Stimulated activated naive CD8-positive, alpha-beta T cell treated with anti-CD3 and anti-CD28 coated beads, Interleukin-15, Interleukin-2, amounts not matched to agents 100 U/mL and 50 U/mL, for 24 hours (primary cell): ENCODE measurements at regions not wholly inside any gene's neighbourhood (a gene's known extent, or its start where the extent isn't known, plus 50 kb on each side); places are given as distances from the start of the nearest gene placed in this dataset.
"Not testable (repeated sequence)": the region's sequence is repeated elsewhere in the genome, so short reads cannot be mapped to it uniquely, and the experiment has no call there.

Experiments
- ATAC-seq: fragments of 150-1000 bp; cut with Tn5 transposase; one replicate; pipeline ENCODE4 v1.10.0; 2021
- DNase-seq: peaks from one replicate; pipeline ENCODE4 v3.0.0; 2021

- ATAC-seq, DNase-seq: not testable (repeated sequence)
Observed at GRCh38 chr2:110394769-110395168, 77.8 kb downstream of the LIMS4 start.

DNA sequence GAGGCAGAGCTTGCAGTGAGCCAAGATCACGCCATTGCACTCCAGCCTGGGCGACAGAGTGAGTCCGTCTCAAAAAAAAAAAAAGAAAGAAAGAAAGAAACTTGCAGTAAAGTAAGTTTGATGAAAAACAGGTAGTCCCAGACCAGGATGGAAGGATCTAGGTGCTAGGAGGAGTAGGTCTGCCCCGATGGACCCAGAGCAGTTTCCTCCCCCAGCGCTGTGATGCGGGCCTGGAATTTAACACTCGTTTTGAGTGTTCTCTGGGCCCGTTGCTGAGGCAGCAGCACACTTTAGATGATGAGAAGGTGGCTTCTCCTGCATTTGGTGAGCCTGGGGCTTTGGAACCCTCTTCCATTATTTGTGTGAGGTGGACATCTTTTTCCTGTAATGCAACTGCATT lies 80.2 kb downstream of the LIMS4 start:
- not testable (repeated sequence) for DNase-seq, ATAC-seq

DNA sequence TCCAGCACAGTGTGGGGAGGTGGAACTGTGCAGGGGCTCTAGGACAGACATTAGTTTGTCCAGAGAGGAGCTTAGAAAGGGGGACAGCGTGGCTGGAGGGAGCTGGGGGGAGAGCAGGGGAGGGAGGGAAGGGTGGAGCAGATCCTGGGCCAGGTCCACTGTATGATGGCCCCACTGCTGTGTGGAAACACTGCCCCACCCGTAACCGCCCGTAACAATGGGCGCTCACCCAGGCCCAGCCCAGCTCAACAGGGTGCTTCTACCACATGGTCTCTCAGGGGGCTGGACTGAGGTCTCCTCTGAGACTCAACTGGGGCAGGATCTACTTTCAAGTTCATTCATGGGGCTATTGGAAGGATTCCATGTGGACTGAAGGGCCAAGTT lies 81.6 kb downstream of the LIMS4 start:
- not testable (repeated sequence) for ATAC-seq, DNase-seq

GRCh38 chr2:110390351-110391034 lies 82.1 kb downstream of the LIMS4 start:
- ATAC-seq, DNase-seq: not testable (repeated sequence)

DNA sequence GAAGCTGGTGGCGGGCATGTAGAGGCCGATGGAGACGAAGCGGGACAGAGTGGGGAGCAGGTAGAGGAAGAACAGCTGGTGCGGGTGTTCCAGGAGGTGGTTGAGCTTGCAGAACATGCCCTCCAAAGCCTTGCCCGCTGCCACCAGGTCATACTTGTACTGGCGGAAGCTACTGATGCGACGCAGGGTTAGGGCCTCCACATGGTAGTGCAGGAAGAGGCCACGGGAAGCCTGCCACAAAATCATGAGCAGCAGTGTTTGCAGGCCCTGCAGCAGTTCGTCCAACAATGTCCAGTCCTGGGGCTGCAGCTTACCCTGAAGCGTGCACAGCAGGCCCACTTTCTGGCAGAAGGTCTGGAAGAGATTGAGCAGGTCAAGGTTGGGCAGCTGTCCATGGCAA lies 85.6 kb downstream of the LIMS4 start:
- DNase-seq, ATAC-seq: not testable (repeated sequence)

GRCh38 chr2:110386546-110386945 lies 86.1 kb downstream of the LIMS4 start:
- ATAC-seq, DNase-seq: not testable (repeated sequence)

DNA sequence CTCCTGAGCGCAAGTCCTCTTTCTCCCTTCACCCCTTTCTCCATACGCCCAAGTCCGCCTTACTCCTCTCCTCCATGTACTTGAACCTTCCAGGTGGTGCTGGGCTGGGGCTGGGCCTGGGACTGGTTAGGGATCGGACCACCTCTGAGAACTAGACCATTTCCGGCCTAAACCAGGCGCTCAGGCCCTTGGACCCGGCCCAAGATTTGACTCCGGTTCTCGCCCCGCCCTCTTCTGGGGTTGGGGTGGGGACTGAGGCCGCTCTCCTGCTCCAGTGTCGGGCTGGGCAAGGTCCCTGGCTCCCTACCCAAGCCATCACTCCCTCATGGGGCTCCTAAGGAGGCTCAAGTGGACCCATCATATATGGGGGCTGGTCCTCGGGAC lies 87.9 kb downstream of the LIMS4 start:
- DNase-seq, ATAC-seq: not testable (repeated sequence)

DNA sequence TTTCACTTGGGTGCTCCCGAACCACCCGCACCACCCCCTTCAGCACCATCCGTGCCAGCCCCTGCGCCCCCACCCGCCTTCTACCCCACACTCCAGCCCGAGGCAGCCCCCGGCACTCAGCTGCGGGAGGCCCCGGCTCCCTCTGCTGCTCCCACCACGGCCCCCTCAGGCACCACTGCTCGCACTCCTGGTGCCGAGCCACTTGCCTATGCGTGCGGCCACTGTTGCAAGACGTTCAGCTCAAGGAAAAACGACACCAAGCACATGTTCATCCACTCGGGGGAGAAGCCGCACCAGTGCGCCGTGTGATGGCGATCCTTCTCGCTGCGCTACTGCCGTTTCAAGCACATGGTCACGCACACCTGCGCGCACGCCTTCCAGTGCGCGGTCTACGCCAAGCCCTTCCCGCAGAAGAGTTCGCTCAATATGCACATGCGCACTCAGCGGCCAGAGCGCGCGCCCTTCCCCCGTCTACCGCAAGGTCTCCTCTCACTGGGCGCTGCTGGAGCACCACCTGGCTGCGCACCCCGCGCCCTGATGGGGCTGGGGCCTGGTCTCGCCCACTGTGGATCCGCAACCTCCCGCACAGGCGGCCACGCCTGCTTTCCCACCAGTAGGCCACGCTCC lies 88.4 kb downstream of the LIMS4 start:
- peak; percentile 38 for ATAC-seq
- DNase-seq: not testable (repeated sequence)

GRCh38 chr2:110383163-110384048 lies 89.2 kb downstream of the LIMS4 start:
- not testable (repeated sequence) for DNase-seq
- ATAC-seq: peak; percentile 83

DNA sequence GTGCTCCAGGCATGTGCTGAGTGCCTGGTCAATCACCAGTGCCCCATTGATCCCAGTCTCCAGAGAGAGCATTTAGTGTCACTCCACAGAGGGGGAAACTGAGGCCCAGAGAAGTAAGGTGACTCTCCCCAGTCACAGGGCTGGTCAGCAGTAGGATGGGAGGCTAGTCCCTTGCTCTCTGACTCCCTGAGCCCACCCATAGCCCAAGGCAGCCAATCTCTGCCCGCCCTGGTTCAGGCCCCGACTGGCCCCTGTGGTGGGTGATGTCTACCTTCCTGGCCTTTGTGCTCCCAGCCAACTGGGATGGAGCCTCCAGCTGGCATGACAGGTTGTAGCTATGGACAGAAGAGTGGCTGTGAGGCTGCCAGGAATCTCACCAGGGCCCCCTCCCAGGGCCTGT lies 99.1 kb downstream of the LIMS4 start:
- not testable (repeated sequence) for DNase-seq, ATAC-seq

DNA sequence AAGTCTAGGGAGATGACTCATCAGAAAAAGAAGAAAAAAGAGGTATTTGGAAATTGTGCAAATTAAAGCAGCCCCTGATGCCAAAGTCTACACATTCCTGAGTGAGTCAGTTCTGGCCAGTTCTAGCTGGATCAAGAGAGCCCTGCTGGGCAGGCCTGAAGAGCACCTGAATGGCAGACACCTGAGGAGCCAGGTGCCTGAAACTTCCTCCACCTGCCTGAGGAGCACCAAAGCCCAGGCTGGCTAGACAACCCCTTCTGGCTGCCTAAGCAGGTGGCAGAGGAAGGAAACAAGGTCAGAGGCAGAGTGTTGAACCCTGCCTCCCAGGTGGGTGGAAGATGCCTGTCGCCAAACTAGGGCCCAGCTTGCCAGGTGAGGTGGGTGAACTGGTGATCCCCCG lies 101.0 kb downstream of the LIMS4 start:
- not testable (repeated sequence) for ATAC-seq, DNase-seq

GRCh38 chr2:110357616-110358015 lies 115.0 kb downstream of the LIMS4 start:
- DNase-seq, ATAC-seq: not testable (repeated sequence)

DNA sequence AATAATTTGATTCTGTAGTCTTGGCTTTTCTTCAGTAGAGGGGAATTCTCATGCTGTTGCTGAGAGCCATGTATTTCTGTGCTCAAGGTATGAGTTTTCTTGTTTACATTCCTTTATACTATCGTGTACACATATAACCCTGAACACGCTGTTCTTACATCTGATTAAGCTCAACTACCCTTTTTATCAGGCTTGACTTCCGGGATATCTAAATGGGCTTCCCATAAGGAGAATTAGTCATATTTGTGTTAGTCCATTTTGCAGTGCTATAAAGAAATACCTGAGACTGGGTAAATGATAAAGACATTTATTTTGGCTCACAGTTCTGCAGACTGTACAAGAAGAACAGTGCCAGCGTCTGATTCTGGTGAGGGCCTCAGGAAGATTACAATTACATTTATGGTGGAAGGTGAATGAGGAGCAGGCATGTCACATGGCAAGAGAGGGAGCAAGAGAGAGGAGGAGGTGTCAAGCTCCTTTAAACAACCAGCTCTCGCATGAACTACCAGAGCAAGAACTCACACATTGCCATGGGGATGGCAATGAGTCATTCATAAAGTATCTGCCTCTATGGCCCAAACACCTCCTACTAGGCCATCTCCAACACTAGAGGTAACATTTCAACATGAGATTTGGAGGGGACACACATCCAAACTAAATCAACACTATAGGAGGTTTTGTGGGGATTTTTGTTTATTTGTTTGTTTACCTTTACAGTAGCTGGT lies 118.2 kb downstream of the LIMS4 start:
- ATAC-seq, DNase-seq: not testable (repeated sequence)

DNA sequence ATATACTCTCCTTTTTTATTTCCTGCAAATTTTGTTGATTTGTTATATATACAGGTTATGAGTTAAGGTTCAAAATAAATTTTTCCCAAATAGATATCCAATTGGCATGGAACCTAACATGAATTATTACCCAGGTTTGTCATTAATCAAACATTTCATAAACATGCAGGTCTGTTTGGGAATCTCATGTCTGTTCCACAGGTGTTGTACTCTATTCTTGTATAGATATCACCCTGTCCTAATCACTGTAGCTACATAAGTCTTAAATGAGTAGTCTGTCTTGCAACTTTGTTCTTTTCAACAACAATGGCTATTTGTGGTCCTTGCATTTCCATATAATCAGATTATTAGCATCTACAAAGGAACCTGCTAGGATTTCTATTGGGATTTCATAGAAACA lies 121.9 kb downstream of the LIMS4 start:
- ATAC-seq, DNase-seq: not testable (repeated sequence)

- ATAC-seq, DNase-seq: not testable (repeated sequence)
Observed at GRCh38 chr2:110348902-110349301, 123.7 kb downstream of the LIMS4 start.

DNA sequence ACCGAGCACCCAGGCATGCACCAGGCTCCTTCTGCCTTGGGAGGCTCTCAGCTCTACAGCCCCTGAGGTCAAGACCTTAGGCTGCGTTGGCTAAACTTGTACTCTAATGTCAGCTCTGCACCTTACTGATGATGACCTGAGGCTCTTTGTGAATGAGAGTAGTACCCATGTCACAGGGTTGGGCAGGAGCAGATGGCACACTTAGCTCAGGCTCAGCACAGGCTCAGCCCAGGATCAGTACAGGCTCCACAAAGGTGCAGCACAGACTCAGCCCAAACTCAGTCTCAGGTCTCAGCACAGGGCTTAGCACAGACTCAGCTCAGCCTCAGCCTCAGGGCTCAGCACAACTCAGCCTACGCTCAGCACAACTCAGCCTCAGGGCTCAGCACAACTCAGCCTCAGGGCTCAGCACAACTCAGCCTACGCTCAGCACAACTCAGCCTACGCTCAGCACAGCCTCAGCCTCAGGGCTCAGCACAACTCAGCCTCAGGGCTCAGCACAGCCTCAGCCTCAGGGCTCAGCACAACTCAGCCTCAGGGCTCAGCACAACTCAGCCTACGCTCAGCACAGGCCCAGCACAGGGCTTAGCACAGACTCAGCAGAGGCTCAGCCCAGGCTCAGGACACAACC lies 128.1 kb downstream of the LIMS4 start:
- DNase-seq, ATAC-seq: not testable (repeated sequence)

- ATAC-seq: not testable (repeated sequence)
Observed at GRCh38 chr2:110342077-110342476, 129.7 kb upstream of the MTLN start.

GRCh38 chr2:110339126-110339525 lies 126.8 kb upstream of the MTLN start:
- not testable (repeated sequence) for ATAC-seq, DNase-seq

More at GRCh38 chr2:110342077-110342476, 129.7 kb upstream of the MTLN start:
- not testable (repeated sequence) for DNase-seq

DNA sequence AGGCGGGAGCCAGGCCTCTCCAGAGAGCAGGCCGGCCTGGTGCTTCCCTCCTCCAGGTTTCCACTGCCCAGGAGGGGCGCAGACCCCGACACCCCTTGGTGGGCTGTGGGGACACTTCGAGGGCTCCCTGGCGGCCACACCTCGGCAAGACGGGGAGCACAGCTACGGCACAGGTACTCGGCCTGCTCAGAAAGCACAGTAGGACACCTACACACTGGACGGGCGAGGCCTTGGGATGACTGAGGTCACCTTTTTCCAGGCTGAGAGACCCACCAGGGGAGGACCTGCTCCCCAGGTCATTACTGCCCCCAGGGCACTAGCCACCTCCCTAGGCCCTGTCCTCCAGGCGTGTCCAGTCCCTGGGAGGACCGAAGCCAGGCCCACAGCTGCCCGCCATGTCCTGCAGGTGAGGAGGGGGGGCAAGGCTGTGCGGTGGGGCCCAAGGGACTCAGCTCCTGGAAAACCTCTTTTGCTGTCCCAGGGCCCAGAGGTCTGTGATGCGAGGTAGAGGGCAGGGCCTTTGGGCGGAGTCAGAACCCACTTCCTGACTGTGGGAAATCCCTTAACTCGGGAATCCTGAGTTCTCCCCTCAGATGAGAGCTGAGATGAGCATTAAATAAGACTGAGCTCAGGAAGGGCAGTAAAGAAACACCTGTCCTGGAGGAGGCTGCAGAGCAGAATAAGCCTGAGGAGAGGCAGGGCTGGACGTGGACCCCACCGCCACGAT lies 126.1 kb upstream of the MTLN start:
- not testable (repeated sequence) for ATAC-seq, DNase-seq

DNA sequence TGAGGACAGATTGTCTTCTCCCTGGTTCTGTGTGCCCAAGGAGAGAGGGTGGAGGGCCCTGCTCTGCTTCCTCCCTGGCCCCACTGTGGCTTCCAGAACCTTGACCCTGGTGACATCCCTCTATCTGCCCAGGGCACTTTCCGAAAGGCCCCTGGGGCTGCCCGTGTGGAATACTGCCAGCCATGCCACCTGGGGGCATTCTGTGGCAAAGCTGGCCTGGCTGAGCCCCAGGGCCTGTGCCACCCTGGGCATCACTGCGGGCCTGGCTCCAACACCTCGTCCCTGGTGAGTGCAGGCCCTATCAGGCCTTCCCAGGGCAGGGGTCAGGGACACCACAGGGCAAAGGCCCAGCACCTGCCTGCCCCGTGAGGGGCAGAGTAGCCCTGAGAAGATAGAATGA lies 123.7 kb upstream of the MTLN start:
- not testable (repeated sequence) for ATAC-seq, DNase-seq
